HG03159 (cell line): ENCODE measurements at regions not wholly inside any gene's neighbourhood (a gene's known extent, or its start where the extent isn't known, plus 50 kb on each side); places are given as distances from the start of the nearest gene placed in this dataset.

Experiments
- ATAC-seq: cut with Tn5 transposase; IDR thresholded peaks from one replicate; pipeline ENCODE4 v1.9.1; 2021; ENCODE audit warnings: mild to moderate bottlenecking, moderate library complexity; ENCODE audit not compliant: unreplicated experiment

DNA sequence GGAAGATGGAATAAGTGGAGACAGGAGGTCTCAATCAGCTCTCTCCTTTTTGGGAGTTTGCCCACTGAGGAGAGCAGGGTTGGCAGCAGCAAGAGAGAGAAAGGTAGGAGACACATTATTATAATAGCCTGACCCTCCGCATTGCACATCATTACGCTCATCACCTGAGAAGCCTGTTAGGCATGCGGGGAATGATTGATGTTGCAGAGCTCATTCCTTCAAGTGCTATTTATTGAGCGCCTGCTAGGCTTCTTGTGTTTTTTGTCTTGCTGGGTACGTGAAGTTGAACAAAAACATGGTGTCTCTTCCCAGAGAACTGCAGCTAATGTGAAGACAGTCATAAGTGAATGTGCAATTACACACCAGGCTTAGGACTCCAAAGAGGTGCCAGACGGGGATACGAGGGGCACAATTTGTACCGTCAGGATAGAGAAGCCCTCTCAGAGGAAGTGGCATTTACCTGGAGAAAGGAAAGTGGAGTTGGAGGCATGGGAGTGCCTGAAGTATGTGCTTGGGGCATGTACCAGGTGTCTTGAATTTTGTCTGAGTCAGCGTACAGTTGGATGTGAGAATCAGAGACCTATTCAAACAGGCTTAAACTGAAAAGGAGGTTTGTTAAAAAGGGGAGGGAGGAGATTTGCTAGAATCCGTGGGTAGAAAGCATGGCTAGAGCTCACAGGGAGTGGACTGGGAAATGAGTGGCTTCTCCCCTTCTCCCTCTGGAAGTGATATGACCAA lies 90.2 kb upstream of the SOD3 start:
- no peak for ATAC-seq

DNA sequence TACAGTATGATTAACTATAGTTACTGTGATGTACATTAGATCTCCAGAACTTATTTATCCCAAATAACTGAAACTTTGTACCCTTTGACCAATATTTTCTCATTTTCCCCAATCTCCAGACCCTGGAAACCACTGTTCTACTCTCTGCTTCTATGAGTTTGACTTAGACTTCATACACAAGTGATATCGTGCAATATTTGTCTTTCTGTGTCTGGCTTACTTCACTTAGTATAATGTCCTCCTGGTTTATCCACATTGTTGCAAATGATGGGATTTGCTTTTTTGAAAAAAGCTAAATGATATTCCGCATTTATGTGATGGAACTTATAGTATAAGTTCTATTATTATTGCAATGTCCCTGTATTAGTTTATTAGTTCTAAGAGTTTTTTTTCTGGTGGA lies 81.8 kb upstream of the SOD3 start:
- ATAC-seq = no peak

- no peak for ATAC-seq
These were observed 75.8 kb upstream of the SOD3 start for GRCh38 chr4:24719615-24720014.

DNA sequence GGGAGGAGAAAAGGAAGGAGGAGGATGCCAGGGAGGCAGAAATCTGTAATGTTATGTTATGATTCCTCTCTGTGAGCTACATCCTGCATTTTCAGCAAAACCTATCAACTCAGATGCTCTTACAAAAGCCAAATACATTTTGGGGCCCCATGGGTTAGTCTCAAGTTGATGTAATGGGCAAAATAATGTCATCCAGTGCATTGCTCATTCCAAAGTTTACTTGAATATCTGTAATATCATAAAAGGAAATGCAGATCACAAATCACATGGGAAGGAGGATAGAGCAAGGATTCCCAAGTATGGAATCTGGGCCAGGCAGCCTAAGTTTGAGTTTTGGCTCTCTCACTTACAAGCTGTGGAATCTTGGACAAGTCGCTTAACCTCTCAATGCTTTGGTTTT lies 74.9 kb upstream of the SOD3 start:
- no peak for ATAC-seq

GRCh38 chr4:24720979-24721378 lies 74.4 kb upstream of the SOD3 start:
- ATAC-seq = no peak

GRCh38 chr4:24722026-24722568 lies 73.3 kb upstream of the SOD3 start:
- no peak for ATAC-seq

DNA sequence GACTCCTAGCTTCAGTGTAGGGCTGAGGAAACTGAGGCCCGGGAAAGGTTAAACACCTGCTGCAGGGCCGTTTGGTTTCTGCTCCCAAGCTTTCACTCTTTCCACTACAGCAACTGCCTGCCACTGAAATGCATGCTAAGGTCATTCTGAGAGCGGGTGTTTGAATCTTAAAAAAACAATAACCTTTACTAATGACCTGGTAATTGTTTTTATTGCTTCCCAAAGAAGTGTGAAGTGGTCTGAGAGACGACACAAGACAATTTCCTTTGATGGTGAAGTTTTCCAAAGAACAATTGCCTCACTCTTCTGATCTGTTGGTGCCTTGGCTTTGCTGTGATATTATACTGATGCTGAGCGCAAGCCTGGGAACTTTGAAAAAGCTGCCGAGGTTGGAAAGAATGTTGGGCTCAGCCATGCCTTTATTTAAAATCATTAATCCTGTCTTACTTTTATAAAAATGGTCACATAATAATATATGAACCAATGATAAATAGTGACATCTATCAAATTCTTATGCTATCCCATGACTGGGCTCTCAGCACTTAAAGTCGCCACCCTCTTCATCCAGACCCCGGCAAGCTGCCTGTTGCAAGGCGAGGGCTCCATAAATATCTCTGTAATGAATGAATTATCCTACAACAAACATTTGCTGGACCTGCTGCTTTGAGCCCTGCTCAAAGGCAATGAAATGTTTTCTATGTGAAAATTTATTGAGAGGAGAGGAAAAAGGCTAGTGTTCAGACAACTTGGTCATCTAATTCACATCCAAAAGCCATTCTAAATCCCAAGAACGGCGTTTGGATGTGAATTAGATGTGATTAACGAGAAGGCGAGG lies 67.8 kb upstream of the SOD3 start:
- no peak for ATAC-seq

DNA sequence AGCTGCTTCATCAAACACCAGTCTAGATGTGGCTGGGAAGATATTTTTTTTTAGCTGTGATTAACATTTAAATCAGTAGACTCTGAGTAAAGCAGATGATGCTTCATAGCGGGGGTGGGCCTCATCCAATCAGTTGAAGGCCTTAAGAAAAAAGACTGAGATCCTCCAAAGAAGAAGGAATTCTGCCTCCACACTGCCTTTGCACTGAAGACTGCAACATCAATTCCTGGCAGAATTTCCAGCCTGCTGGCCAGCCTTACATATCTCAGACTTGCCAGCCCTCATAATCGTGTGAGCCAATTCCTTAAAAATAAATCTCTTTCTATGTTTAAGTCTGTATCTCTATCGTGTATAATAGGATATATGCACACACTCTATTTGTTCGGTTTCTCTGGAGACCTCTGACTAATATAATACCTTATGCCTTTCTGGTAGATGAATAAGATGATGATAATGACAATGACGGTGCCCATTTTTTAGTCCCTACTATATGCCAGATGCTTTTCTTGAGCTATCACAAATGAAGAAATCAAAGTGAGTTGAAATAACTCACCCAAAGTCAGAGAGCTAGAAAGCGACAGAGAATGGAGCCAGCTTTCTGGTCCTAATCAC lies 66.1 kb upstream of the SOD3 start:
- no peak for ATAC-seq

- ATAC-seq = no peak
These were observed 64.9 kb upstream of the SOD3 start for GRCh38 chr4:24730256-24731001.

- no peak for ATAC-seq
These were observed 63.9 kb upstream of the SOD3 start for GRCh38 chr4:24731448-24731847.

DNA sequence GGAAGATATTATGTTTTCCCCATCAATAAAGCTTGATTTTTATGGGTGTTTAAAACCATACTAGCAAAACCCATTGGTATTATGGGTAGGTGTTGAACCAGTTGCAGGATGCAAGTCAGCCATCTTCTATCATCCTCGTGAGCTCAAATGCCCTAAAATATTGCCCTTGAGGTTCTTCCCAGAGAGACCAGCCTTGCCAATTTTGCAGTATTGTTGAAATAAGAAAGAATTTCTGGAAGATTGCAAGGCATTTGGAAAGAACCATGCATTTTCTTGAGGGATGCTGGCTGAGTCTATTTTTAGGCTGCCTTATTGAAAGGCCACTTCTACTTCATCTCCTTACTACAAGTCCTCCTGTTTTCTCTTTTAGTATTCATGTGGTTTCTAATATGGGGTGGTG lies 60.9 kb upstream of the SOD3 start:
- no peak for ATAC-seq

- ATAC-seq = no peak
These were observed 59.3 kb upstream of the SOD3 start for GRCh38 chr4:24736066-24736465.

- ATAC-seq = no peak
These were observed 53.5 kb upstream of the SOD3 start for GRCh38 chr4:24741910-24742309.

- ATAC-seq = no peak
These were observed 53.0 kb upstream of the SOD3 start for GRCh38 chr4:24742335-24742734.

DNA sequence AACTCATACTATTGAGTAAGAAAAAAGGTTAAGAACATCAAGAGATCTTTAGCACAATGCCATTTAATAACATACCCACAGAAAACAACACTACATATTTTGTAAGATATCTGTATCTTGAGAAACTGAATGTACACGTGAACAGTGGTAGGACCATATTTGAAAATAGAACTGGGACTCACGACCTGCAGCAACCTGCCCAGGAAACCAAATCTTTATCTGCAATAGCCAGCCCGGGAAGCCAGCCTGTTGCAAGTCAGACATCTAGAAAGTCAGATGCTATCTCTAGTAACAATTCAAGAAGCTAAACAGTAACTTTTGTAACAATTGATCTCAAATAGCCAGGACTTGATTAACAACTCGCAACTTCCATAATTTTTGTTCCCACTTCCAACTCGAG lies 52.6 kb upstream of the SOD3 start:
- ATAC-seq = no peak

GRCh38 chr4:24743206-24743605 lies 52.2 kb upstream of the SOD3 start:
- ATAC-seq = no peak

GRCh38 chr4:24743927-24744326 lies 51.4 kb upstream of the SOD3 start:
- ATAC-seq = no peak

DNA sequence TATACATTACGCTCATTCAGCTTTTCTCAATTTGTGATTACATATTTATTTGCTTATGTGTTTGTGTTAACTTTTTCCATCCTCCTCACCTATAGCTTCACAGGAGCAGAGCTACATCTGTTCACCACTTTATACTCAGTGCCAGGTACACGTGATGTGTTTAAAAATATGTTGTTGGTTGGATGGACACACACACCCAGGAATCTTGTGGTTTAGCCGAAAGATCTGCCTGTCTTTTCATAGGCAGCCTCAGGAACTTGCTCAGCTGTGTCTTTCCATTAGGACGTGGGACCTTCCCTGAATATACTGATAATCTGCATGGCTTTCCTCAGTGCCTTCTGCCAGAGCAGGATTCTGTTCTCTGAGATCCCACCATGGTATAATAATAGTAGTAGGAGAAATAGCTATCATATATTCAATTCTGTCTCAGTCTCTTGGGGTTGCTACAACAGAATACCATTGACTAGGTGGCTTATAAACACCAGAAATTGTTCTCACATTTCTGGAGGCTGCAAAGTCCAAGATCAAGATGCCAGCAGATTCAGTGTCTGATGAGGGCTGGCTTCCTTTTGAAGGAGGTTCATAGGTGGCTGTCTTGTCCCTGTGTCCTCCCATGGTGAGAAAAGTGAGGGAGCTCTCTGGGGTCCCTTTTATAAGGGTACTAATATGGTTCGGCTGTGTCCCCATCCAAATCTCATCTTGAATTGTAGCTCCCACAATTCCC lies 50.0 kb upstream of the SOD3 start:
- no peak for ATAC-seq
